ENCODE measurements at regions not wholly inside any gene's neighbourhood (a gene's known extent, or its start where the extent isn't known, plus 50 kb on each side); places are given as distances from the start of the nearest gene placed in this dataset.

DNA sequence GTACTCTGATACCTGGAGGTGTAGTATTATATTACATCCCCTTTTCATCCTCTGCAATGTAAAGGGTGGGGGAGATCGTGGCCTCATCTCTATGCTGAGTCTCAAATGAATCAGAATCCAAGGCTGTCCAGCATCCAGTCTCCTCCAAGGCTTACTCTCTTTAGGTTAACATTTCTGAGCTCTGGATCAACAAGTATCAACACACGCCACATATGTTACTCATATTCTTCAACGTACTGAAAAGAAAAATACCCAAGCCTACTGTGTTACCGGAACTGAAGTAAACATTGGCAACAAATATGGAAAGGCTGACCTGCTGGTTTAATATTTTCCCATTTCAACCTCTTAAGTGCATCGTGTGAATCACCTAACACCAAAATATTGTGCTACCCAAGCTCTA, 241.8 kb downstream of the GAS1 start:
- WGBS, 2 donors: 66 to 91% methylated on average over 5 of the region's 5 CpGs
- TF ChIP-seq, protein P1, sequence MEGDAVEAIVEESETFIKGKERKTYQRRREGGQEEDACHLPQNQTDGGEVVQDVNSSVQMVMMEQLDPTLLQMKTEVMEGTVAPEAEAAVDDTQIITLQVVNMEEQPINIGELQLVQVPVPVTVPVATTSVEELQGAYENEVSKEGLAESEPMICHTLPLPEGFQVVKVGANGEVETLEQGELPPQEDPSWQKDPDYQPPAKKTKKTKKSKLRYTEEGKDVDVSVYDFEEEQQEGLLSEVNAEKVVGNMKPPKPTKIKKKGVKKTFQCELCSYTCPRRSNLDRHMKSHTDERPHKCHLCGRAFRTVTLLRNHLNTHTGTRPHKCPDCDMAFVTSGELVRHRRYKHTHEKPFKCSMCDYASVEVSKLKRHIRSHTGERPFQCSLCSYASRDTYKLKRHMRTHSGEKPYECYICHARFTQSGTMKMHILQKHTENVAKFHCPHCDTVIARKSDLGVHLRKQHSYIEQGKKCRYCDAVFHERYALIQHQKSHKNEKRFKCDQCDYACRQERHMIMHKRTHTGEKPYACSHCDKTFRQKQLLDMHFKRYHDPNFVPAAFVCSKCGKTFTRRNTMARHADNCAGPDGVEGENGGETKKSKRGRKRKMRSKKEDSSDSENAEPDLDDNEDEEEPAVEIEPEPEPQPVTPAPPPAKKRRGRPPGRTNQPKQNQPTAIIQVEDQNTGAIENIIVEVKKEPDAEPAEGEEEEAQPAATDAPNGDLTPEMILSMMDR (IDR thresholded peaks at IDR 0.05; ENCODE audit: control extremely low read depth, extremely low read depth): no peak
- no peaks in the 10 kb centered on the region for H3K9me3 ChIP-seq (ENCODE audit: control insufficient read depth in 4 of 4, insufficient read depth in 3 of 4, low read length in 3 of 4)
- H3K4me3 ChIP-seq: no peak overlapping the region
- H3K27me3 ChIP-seq (ENCODE audit: control insufficient read depth in 3 of 3, insufficient read depth in 3 of 3, low read length in 2 of 3): peaks cover 0 to 2% (median 0%) of the 10 kb centered on the region in 3 donors
- H3K9ac ChIP-seq (ENCODE audit: insufficient read depth in 1 of 2, low read length in 2 of 2): no peak overlapping the region
- H3K27ac ChIP-seq (ENCODE audit: low read depth in 1 of 2, low read length in 1 of 2): no peak overlapping the region
- H3K36me3 ChIP-seq (ENCODE audit: control insufficient read depth in 4 of 4, insufficient read depth in 4 of 4, low read length in 4 of 4): no peaks in the 10 kb centered on the region
- H3K4me1 ChIP-seq (ENCODE audit: control insufficient read depth in 5 of 5, insufficient read depth in 5 of 5, low read length in 5 of 5): peaks cover 0 to 18% (median 7%) of the 10 kb centered on the region in 5 donors
- DNase-seq (no peak), ATAC-seq (ENCODE audit: insufficient read depth, low FRiP score) (no peak)

DNA sequence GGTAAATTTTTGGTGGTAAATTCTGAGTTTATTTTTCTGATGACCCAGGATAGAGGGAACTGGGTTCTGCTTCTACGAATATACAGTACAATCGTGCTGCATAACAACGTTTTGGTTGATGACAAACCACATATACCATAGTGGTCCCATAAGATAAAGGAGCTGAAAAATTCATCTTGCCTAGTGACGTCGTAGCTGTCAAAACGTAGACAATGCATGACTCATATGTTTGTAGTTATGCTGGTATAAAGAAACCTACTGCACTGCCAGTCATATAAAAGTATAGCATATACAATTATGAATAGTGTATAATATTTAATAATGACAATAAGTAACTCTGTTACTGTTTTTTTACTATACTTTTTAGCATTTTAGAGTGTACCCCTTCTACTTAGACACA, 244.0 kb downstream of the GAS1 start:
- no peak for ATAC-seq (ENCODE audit: insufficient read depth, low FRiP score)
- peaks cover 0 to 2% (median 0%) of the 10 kb centered on the region in 3 donors for H3K27me3 ChIP-seq (ENCODE audit: control insufficient read depth in 3 of 3, insufficient read depth in 3 of 3, low read length in 2 of 3)

DNA sequence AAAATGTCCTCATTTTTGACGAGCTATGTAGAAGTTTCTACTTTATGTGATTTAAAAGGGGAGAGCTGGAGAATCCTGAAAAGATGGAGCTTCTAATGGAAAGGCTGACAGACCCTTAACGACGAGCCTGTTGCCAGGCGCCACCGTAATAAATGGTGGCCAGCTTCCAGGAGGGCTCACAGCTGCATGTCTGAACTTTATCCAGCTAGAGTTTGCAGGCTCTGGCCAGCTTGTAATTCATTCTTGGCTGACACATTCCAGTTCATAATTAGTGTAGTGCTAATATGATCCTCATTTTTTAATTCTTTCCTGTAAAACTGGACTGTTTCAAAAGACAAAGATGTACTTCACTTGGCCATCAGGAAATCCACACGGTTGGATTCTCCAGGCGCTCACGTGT, 246.7 kb downstream of the GAS1 start:
- Histone ChIP-seq H3K4me1 (ENCODE audit: control insufficient read depth in 5 of 5, insufficient read depth in 5 of 5, low read length in 5 of 5) (peaks cover 0 to 31% (median 13%) of the 10 kb centered on the region in 5 donors), H3K36me3 (ENCODE audit: control insufficient read depth in 4 of 4, insufficient read depth in 4 of 4, low read length in 4 of 4) (no peaks in the 10 kb centered on the region), H3K9me3 (ENCODE audit: control insufficient read depth in 4 of 4, insufficient read depth in 3 of 4, low read length in 3 of 4) (no peaks in the 10 kb centered on the region), H3K9ac (ENCODE audit: insufficient read depth in 1 of 2, low read length in 2 of 2) (peak overlapping the region in 1 of 2 donors; percentile 18), H3K4me3 (no peak overlapping the region), H3K27me3 (ENCODE audit: control insufficient read depth in 3 of 3, insufficient read depth in 3 of 3, low read length in 2 of 3) (no peaks in the 10 kb centered on the region), H3K27ac (ENCODE audit: low read depth in 1 of 2, low read length in 1 of 2) (no peak overlapping the region)
- ATAC-seq (ENCODE audit: insufficient read depth, low FRiP score) (no peak), DNase-seq (peak; percentile 94 to 97 (median 96))
- WGBS, 2 donors: 55% methylated on average over 8 of the region's 8 CpGs
- TF ChIP-seq, protein P1 (IDR thresholded peaks at IDR 0.05; ENCODE audit: control extremely low read depth, extremely low read depth): no peak

More for the DNA sequence above, 244.0 kb downstream of the GAS1 start:
- H3K27ac ChIP-seq (ENCODE audit: low read depth in 1 of 2, low read length in 1 of 2): no peak overlapping the region
- no peak overlapping the region for H3K9ac ChIP-seq (ENCODE audit: insufficient read depth in 1 of 2, low read length in 2 of 2)
- H3K4me1 ChIP-seq (ENCODE audit: control insufficient read depth in 5 of 5, insufficient read depth in 5 of 5, low read length in 5 of 5): peaks cover 0 to 23% (median 8%) of the 10 kb centered on the region in 5 donors
- DNase-seq: no peak
- no peak overlapping the region for H3K4me3 ChIP-seq
- no peaks in the 10 kb centered on the region for H3K9me3 ChIP-seq (ENCODE audit: control insufficient read depth in 4 of 4, insufficient read depth in 3 of 4, low read length in 3 of 4)
- no peaks in the 10 kb centered on the region for H3K36me3 ChIP-seq (ENCODE audit: control insufficient read depth in 4 of 4, insufficient read depth in 4 of 4, low read length in 4 of 4)
- TF ChIP-seq, protein P1 (IDR thresholded peaks at IDR 0.05; ENCODE audit: control extremely low read depth, extremely low read depth): no peak
- 56 to 74% methylated on average over 6 of the region's 6 CpGs for WGBS, 2 donors

DNA sequence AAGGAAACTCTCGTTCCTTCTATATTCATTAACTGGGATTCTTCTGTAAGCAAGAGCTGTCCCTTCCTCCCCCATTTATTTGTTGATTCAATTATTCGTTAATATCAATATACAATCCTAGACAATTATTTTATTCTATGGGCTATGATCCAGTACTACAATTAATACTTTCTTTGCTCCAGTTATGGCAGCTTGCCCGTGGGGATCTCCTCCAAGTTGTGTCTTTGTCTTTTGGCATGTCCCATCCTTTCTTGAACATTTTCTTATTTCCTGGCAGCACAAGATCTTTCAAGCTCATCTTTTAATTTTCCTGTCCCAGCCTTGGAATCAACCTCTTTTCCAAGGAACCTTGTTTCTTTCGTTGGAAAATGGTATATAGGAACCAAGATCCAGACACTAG, 249.3 kb downstream of the GAS1 start:
- Histone ChIP-seq H3K27me3 (ENCODE audit: control insufficient read depth in 3 of 3, insufficient read depth in 3 of 3, low read length in 2 of 3) (no peaks in the 10 kb centered on the region), H3K9ac (ENCODE audit: insufficient read depth in 1 of 2, low read length in 2 of 2) (no peak overlapping the region), H3K27ac (ENCODE audit: low read depth in 1 of 2, low read length in 1 of 2) (no peak overlapping the region), H3K36me3 (ENCODE audit: control insufficient read depth in 4 of 4, insufficient read depth in 4 of 4, low read length in 4 of 4) (no peaks in the 10 kb centered on the region), H3K4me3 (no peak overlapping the region), H3K4me1 (ENCODE audit: control insufficient read depth in 5 of 5, insufficient read depth in 5 of 5, low read length in 5 of 5) (peaks cover 0 to 32% (median 14%) of the 10 kb centered on the region in 5 donors), H3K9me3 (ENCODE audit: control insufficient read depth in 4 of 4, insufficient read depth in 3 of 4, low read length in 3 of 4) (no peaks in the 10 kb centered on the region)
- DNase-seq: peak in 1 of 3 donors; percentile 49
- ATAC-seq (ENCODE audit: insufficient read depth, low FRiP score): no peak
- 75 to 86% methylated on average over 4 of the region's 4 CpGs for WGBS, 2 donors
- TF ChIP-seq, protein P1 (IDR thresholded peaks at IDR 0.05; ENCODE audit: control extremely low read depth, extremely low read depth): no peak

Data from lung (tissue), 11 donors.